ENCODE measurements at regions not wholly inside any gene's neighbourhood (a gene's known extent, or its start where the extent isn't known, plus 50 kb on each side); places are given as distances from the start of the nearest gene placed in this dataset.

DNA sequence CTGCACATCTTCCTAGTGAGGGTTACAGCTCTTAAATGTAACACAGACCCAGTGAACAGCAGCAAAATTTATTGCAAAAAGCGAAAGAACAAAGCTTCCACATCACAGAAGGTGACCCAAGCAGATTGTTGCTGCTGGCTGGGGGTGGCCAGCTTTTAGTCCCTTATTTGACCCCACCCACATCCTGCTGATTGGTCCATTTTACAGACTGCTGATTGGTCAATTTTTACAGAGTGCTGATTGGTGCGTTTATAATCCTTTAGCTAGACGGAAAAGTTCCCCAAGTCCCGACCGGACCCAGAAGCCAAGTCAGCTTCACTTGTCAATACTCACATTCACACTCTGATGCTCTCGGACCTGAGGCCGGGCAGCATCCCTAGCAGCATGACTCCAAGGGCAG lies 154.5 kb upstream of the ATP10A start:
- Histone ChIP-seq H3F3A (ENCODE audit: insufficient read depth, low read length, poor library complexity, severe bottlenecking) (no peaks in the 10 kb centered on the region), H3K4me3 (ENCODE audit: low read length) (no peak overlapping the region), H3K9me3 (ENCODE audit: low read length) (no peaks in the 10 kb centered on the region), H3K9me2 (ENCODE audit: insufficient read depth, low read length) (no peaks in the 10 kb centered on the region), H3K27ac (ENCODE audit: low read length) (no peak overlapping the region), H3K4me2 (ENCODE audit: low read length) (no peak overlapping the region), H3K9ac (ENCODE audit: low read length) (no peak overlapping the region), H3K36me3 (ENCODE audit: insufficient read depth, low read length) (no peaks in the 10 kb centered on the region), H3K27me3 (ENCODE audit: insufficient read depth, low read depth, low read length) (no peaks in the 10 kb centered on the region), H2AFZ (ENCODE audit: low read depth, low read length) (no peak overlapping the region), H3K79me2 (replicated peaks; ENCODE audit: insufficient read depth, low read length) (no peaks in the 10 kb centered on the region), H4K20me1 (ENCODE audit: insufficient read depth) (no peaks in the 10 kb centered on the region)
- TF ChIP-seq EP300 (conservative IDR thresholded peaks at IDR 0.05; ENCODE audit: poor library complexity, severe bottlenecking) (no peak), CTCF (IDR thresholded peaks at IDR 0.05; ENCODE audit: poor library complexity, severe bottlenecking) (no peak), MXI1 (conservative IDR thresholded peaks at IDR 0.05; ENCODE audit: poor library complexity, severe bottlenecking) (no peak), TAF1 (IDR thresholded peaks at IDR 0.05; ENCODE audit: low read depth) (no peak), REST (IDR thresholded peaks at IDR 0.05; ENCODE audit: borderline replicate concordance) (no peak), RAD21 (conservative IDR thresholded peaks at IDR 0.05) (no peak), EZH2 (IDR thresholded peaks at IDR 0.05; ENCODE audit: borderline replicate concordance, insufficient read depth, low read length, poor library complexity, severe bottlenecking) (no peak), POLR2AphosphoS5 (IDR thresholded peaks at IDR 0.05) (no peak), SMC3 (conservative IDR thresholded peaks at IDR 0.05; ENCODE audit: poor library complexity) (no peak)

GRCh38 chr15:26015516-26016075 lies 152.5 kb upstream of the ATP10A start:
- TF ChIP-seq CTCF (IDR thresholded peaks at IDR 0.05; ENCODE audit: poor library complexity, severe bottlenecking): no peak
- no peak for TF ChIP-seq EZH2 (IDR thresholded peaks at IDR 0.05; ENCODE audit: borderline replicate concordance, insufficient read depth, low read length, poor library complexity, severe bottlenecking)
- TF ChIP-seq SMC3 (conservative IDR thresholded peaks at IDR 0.05; ENCODE audit: poor library complexity): no peak
- TF ChIP-seq TAF1 (IDR thresholded peaks at IDR 0.05; ENCODE audit: low read depth): no peak
- TF ChIP-seq MXI1 (conservative IDR thresholded peaks at IDR 0.05; ENCODE audit: poor library complexity, severe bottlenecking): no peak
- TF ChIP-seq EP300 (conservative IDR thresholded peaks at IDR 0.05; ENCODE audit: poor library complexity, severe bottlenecking): no peak
- TF ChIP-seq RAD21 (conservative IDR thresholded peaks at IDR 0.05): no peak
- TF ChIP-seq REST (IDR thresholded peaks at IDR 0.05; ENCODE audit: borderline replicate concordance): no peak
- TF ChIP-seq POLR2AphosphoS5 (IDR thresholded peaks at IDR 0.05): no peak
- H2AFZ ChIP-seq (ENCODE audit: low read depth, low read length): no peak overlapping the region
- no peaks in the 10 kb centered on the region for H3K36me3 ChIP-seq (ENCODE audit: insufficient read depth, low read length)

More at GRCh38 chr15:26015516-26016075, 152.5 kb upstream of the ATP10A start:
- no peaks in the 10 kb centered on the region for H4K20me1 ChIP-seq (ENCODE audit: insufficient read depth)
- H3K9ac ChIP-seq (ENCODE audit: low read length): no peak overlapping the region
- H3K4me2 ChIP-seq (ENCODE audit: low read length): no peak overlapping the region
- no peaks in the 10 kb centered on the region for H3K9me3 ChIP-seq (ENCODE audit: low read length)
- H3K79me2 ChIP-seq (replicated peaks; ENCODE audit: insufficient read depth, low read length): no peaks in the 10 kb centered on the region
- no peaks in the 10 kb centered on the region for H3K9me2 ChIP-seq (ENCODE audit: insufficient read depth, low read length)
- no peaks in the 10 kb centered on the region for H3K27me3 ChIP-seq (ENCODE audit: insufficient read depth, low read depth, low read length)
- no peak overlapping the region for H3K27ac ChIP-seq (ENCODE audit: low read length)
- H3K4me3 ChIP-seq (ENCODE audit: low read length): no peak overlapping the region
- no peaks in the 10 kb centered on the region for H3F3A ChIP-seq (ENCODE audit: insufficient read depth, low read length, poor library complexity, severe bottlenecking)

Data from neural cell (in vitro differentiated cells).